Activated T-cell treated with anti-CD3 and anti-CD28 coated beads for 48 hours (primary cell): ENCODE measurements at regions not wholly inside any gene's neighbourhood (a gene's known extent, or its start where the extent isn't known, plus 50 kb on each side); places are given as distances from the start of the nearest gene placed in this dataset.

Experiments used
- DNase-seq: peaks from one replicate; pipeline ENCODE4 v3.0.0-alpha.2; 2020; ENCODE audit warnings: low read depth

DNA sequence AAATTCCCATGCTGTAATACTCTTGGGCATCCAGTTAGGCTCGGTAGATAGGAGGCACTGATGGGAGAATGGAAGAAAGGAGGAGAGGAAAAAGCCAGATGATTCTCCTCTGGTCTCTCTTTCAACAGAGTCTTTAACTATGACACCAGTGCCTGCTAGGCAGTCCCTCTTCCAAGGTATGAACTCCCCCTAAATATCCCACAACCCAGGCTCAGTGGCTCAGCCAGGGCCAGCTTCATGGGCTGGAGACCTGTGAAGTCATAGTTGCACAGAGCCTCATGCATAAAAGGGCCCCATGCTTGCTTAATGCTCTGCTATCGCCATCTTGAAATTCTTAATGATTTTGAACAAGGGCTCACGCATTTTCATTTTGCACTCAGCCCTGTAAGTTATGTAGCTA is 869.2 kb upstream of the GCFC2 start:
- no peak for DNase-seq

GRCh38 chr2:76572981-76573380 is 862.3 kb upstream of the GCFC2 start:
- DNase-seq = no peak

DNA sequence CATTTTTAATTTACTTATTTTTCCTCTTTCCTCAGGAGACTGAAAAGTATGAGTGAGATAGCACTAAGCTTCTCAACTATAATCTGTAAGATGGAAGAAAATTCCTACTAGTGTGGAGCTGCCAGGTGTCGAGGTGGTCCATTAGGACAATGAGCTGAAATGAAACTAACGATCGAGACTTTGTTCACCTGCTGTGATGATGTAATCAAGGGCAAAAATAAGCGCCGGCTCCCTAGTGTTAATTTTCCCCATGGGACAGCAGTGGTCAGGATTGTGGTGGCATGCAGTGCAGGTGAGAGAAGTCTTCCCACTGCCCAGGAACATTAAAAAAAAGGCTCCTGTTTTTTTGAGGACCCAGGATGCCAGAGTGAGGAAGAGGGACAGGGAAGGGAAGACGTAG is 859.1 kb upstream of the GCFC2 start:
- no peak for DNase-seq

DNA sequence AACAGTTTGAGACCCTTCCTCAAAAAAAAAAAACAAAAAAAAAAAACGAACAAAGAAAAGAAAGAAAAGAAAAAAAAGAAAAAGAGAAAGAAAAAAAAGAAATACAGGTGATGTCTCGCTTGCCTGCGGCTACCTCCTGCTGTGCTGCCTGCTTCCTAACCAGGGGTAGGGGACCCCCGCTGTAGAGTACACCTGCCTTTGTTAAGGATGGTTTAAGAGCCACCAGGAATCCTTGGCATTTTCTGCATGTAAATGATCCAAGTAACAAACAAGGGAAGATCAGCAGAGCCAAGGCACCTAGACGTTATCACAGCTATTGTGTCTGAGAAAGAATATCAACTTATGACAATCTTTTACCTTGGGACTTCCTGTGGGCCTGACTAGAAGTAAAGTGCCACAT is 856.8 kb upstream of the GCFC2 start:
- DNase-seq = no peak

GRCh38 chr2:76564734-76565133 is 854.0 kb upstream of the GCFC2 start:
- no peak for DNase-seq

DNA sequence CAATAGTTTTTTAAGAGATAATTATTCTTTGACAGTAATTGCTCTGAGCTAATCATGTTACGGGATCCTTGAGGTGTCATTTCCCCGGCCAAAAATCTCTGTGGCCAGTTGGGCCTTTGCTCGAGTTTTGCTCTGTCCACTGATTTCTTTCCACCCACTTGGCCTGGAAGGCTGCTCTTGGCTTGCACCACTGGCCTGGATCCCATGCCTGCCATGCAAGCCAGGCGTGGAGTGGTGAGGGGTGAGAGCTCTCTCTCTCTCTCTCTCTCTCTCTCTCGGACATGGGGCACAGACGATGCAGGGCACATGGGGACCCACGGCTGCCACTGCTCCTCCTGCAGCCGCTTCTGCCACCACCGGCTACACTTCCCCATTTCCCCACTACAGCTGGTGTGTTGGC is 853.0 kb upstream of the GCFC2 start:
- no peak for DNase-seq

DNA sequence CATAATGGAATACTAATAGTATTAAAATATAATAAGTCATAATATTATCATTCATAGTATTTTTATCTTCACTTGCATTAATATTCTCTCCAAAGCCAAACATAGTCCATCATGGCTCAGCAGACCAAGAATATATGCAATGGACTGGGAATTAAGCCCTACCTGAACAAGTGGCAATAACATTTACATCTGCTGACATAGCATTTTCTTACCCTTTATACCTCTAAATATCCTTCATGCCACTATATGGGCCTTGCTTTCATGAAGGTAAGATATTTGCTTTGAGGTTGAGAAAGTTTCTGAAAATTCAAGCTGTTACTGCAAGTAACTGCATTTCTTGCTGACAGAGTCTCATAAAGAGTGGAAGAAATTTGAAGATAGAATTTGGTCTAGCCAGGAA is 847.4 kb upstream of the GCFC2 start:
- DNase-seq = no peak

- DNase-seq = no peak
Observed at GRCh38 chr2:76556018-76556417, 845.3 kb upstream of the GCFC2 start.

DNA sequence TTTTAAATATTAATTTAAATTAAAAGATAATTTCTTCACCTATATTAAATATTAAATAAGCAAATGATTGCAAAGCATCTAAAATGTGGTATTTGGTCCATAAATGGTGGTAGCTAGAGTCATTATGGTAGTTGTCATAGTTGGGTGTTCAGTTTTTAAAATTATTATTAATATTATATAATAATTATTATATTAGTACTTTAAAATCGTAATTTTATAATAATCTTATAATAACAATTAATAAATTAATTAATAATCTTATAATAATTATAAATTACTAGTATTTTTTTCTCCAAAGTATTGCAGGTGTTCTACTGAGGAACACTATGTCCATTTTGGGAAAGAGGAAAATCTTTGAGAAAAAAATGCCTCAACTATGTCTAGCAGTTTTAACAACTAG is 835.5 kb upstream of the GCFC2 start:
- no peak for DNase-seq

DNA sequence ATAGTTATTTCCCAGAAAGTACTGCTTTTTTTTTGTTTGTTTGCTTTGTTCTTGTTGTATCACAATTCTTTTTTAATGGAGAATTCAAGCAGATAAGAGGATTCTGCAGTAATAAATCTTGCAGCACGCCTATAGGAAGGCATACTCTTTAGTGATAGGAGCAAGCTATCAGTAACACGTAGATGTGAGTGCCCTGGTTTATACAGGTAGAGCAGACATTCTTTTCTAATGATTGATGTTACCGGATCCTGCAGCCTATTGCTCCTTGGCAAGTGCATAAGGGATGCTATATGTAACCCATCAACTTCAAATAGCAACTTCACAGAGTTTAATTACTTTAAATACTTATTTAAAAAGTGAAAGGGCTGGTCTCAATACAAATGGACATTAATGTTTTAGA is 834.2 kb upstream of the GCFC2 start:
- no peak for DNase-seq

- DNase-seq = no peak
Observed at GRCh38 chr2:76517574-76517909, 806.8 kb upstream of the GCFC2 start.

- no peak for DNase-seq
Observed at GRCh38 chr2:76516861-76517573, 806.3 kb upstream of the GCFC2 start.

DNA sequence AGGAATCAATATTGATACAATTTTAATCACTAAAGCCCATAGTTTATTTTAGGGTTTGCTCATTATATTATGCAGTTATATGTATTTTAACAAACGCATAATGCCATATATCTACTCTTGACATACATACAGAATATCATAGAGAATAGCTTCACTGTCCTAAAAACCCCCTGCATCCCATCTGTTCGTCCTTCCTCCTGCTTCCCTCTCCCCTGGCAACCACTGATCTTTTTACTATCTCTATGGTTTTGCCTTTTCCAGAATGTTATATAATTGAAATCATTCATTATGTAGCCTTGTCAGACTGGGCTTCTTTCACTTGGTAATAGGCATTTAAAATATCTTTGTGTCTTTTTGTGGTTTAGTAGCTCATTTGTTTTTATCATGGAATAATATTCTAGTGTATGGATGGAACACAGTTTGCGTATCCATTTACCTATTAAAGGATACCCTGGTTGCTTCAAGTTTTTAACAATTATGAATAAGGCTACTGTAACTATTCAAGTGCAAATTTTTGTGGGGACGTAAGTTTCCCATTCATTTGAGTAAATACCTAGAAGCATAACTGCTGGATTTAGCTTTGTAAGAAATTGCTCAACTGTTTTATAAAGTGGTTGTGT is 801.6 kb upstream of the GCFC2 start:
- DNase-seq = no peak

DNA sequence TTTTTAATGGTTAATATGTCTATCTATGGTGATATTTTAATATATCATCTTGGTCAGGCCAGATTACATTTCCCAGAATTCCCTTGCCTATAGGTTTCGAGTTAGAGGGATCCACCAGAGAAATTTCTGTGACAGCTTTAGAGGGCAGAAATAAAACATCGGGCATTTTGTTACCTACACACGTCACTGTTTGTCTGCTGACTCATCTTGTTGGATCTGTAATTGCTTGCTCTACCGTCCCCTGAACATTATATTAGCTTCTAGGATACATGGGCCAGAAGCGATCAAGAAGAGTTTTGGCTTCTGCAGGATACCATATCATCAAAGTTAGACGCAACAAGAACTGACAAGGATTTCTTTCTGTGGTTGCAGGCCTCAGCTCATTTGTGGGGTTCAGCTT is 795.8 kb upstream of the GCFC2 start:
- no peak for DNase-seq

- DNase-seq = no peak
Observed at GRCh38 chr2:76501641-76502040, 790.9 kb upstream of the GCFC2 start.

DNA sequence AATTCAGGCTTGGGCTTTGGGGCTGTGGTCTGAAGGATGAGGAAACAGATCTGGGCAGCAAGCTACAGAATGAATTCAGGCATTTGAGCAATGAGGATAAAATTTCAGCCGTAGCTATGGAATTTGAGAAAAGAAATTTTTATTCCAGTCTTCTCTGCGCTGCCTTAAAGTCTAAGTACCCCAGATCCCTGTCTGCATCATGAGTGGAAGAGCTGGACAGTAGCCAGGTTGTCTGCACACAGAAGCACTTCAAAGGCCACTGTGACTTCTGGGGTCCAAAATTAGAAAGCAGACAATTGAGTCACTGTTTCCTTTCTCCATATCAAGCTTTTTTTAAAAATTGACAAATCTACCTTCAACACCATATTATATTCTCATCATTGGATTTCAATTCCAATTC is 787.6 kb upstream of the GCFC2 start:
- DNase-seq = no peak

GRCh38 chr2:76491503-76491902 is 780.8 kb upstream of the GCFC2 start:
- no peak for DNase-seq

GRCh38 chr2:76478266-76479035 is 767.7 kb upstream of the GCFC2 start:
- no peak for DNase-seq

- no peak for DNase-seq
Observed at GRCh38 chr2:76472946-76473345, 762.2 kb upstream of the GCFC2 start.

- no peak for DNase-seq
Observed at GRCh38 chr2:76469066-76469465, 758.4 kb upstream of the GCFC2 start.

GRCh38 chr2:76467326-76467725 is 756.6 kb upstream of the GCFC2 start:
- DNase-seq = no peak

DNA sequence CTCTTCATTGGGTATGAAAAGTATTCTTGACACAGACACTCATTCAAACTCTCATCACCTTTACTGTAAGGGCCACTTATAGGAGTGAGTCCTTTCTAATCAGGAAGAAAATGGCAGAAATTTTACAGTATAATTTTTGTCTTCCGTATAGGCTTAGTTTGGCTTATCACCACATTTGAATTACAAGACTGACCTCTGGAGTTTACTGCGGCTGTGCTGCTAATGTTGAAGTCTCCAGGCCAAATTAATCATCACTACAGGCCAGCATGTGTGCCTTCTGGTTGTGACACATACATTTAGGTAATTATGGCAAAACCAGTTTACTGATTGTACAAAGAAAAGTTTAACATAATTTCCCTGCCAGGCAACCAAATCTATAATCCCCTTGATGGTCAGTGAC is 753.6 kb upstream of the GCFC2 start:
- DNase-seq = no peak

- DNase-seq = no peak
Observed at GRCh38 chr2:76461431-76461830, 750.7 kb upstream of the GCFC2 start.

- DNase-seq = no peak
Observed at GRCh38 chr2:76455910-76456309, 745.2 kb upstream of the GCFC2 start.
